Endothelial cell of umbilical vein (primary cell): ENCODE measurements at regions not wholly inside any gene's neighbourhood (a gene's known extent, or its start where the extent isn't known, plus 50 kb on each side); places are given as distances from the start of the nearest gene placed in this dataset.

Source experiments
- BruUV-seq: library from RNA; stranded (reverse); fragments of 400-500 nt; replicated peaks from 2 replicates; lab custom pipeline; 2021; lab: Mats Ljungman, UMichigan
- CTCF ChIA-PET: fragments of 300-600, 350-600 bp; sonication (Branson Sonifier 250); formaldehyde crosslinking; loops from one replicate; lab custom pipeline; 2021; ENCODE audit warnings: antibody characterized with exemption, inconsistent platforms; lab: Charles Lee
- POLR2A ChIA-PET: fragments of 300-600, 350-600 bp; sonication (Branson Sonifier 250); formaldehyde crosslinking; loops from one replicate; lab custom pipeline; 2021; ENCODE audit warnings: antibody characterized with exemption, inconsistent platforms; lab: Charles Lee
- DNase-seq: peaks from one replicate; pipeline ENCODE4 v3.0.0-alpha.2; 2011; ENCODE audit warnings: low read depth, low spot score
- FAIRE-seq: peaks from 2 replicates; lab custom pipeline; 2011; peaks lifted over from hg19 to GRCh38; lab: Jason Lieb, UNC
- H2AFZ ChIP-seq: 2 replicates; pipeline ENCODE4 v1.6.0; 2012; ENCODE audit warnings: low read depth, low read length, control low read depth, inconsistent platforms
- H3K27ac ChIP-seq: 2 replicates; pipeline ENCODE4 v1.5.1; 2011; ENCODE audit warnings: low read depth, mild to moderate bottlenecking, control low read depth, low read length, moderate library complexity; ENCODE audit not compliant: insufficient read depth
- H3K27me3 ChIP-seq, 2 experiments: 2 replicates each; pipeline versions ENCODE4 v1.6.0 to v1.6.1; 2011; ENCODE audit warnings: low read length in 2 of 2, mixed read lengths in 1 of 2; ENCODE audit not compliant: control insufficient read depth in 2 of 2, insufficient read depth in 2 of 2
- H3K36me3 ChIP-seq, 2 experiments: 2 replicates in 1 of 2; 3 replicates in 1 of 2; pipeline ENCODE4 v1.5.1; 2011; ENCODE audit warnings: low read length in 2 of 2, mild to moderate bottlenecking in 1 of 2, moderate library complexity in 1 of 2; ENCODE audit not compliant: control insufficient read depth in 2 of 2, insufficient read depth in 2 of 2; ENCODE audit errors: extremely low read depth in 1 of 2
- H3K4me1 ChIP-seq: 3 replicates; pipeline ENCODE4 v1.5.1; 2011; ENCODE audit warnings: mild to moderate bottlenecking, low read length; ENCODE audit not compliant: control insufficient read depth, insufficient read depth; ENCODE audit errors: extremely low read depth
- H3K4me2 ChIP-seq: 2 replicates; pipeline ENCODE4 v1.6.1; 2011; ENCODE audit warnings: low read length, control low read depth, mixed read lengths; ENCODE audit not compliant: insufficient read depth
- H3K4me3 ChIP-seq, 3 experiments: fragments of 200-600 bp in 1 of 3; sonication (generic), shearing (Covaris generic) in 1 of 3; replicated peaks in 1 of 3; 2 replicates each; pipeline ENCODE4 v1.5.1; 2011 to 2016; ENCODE audit warnings: control low read depth in 3 of 3, low read length in 3 of 3, mild to moderate bottlenecking in 2 of 3, inconsistent platforms in 1 of 3, low read depth in 1 of 3, moderate library complexity in 1 of 3; ENCODE audit not compliant: insufficient read depth in 1 of 3
- H3K79me2 ChIP-seq: 2 replicates; pipeline ENCODE4 v1.6.0; 2012; ENCODE audit warnings: low read length, inconsistent platforms; ENCODE audit not compliant: control insufficient read depth, insufficient read depth
- H3K9ac ChIP-seq: replicated peaks from 2 replicates; pipeline ENCODE3; 2011; ENCODE audit warnings: low read length, control low read depth; ENCODE audit not compliant: insufficient read depth; ENCODE audit errors: extremely low read depth
- H3K9me1 ChIP-seq: replicated peaks from 3 replicates; pipeline ENCODE4 v1.6.0; 2011; ENCODE audit warnings: mild to moderate bottlenecking, low read length; ENCODE audit not compliant: control insufficient read depth, insufficient read depth; ENCODE audit errors: extremely low read depth
- H3K9me3 ChIP-seq: replicated peaks from 2 replicates; pipeline ENCODE4 v1.5.1; 2012; ENCODE audit warnings: low read length, inconsistent platforms; ENCODE audit not compliant: control insufficient read depth, insufficient read depth
- H4K20me1 ChIP-seq: replicated peaks from 2 replicates; pipeline ENCODE3; 2011; ENCODE audit warnings: mild to moderate bottlenecking, low read length; ENCODE audit not compliant: control insufficient read depth, insufficient read depth; ENCODE audit errors: extremely low read depth
- CTCF ChIP-seq, 2 donors: IDR thresholded peaks; 1 replicate in 1 of 2; 2 replicates in 1 of 2; pipeline ENCODE4 v1.5.1; 2011; ENCODE audit warnings: low read length in 2 of 2, mild to moderate bottlenecking in 2 of 2, moderate library complexity in 2 of 2, control low read depth in 1 of 2, inconsistent platforms in 1 of 2, low read depth in 1 of 2; ENCODE audit not compliant: insufficient read depth in 1 of 2; ENCODE audit errors: extremely low read depth in 1 of 2
- EZH2 ChIP-seq: IDR thresholded peaks from 2 replicates; pipeline ENCODE4 v1.6.1; 2012; ENCODE audit warnings: borderline replicate concordance, low read depth, mild to moderate bottlenecking, moderate library complexity, low read length, inconsistent platforms; ENCODE audit not compliant: severe bottlenecking
- FOS ChIP-seq: IDR thresholded peaks from 2 replicates; pipeline ENCODE4 v1.6.1; 2011; ENCODE audit warnings: mild to moderate bottlenecking, low read length, moderate library complexity, borderline replicate concordance; ENCODE audit not compliant: insufficient read depth
- GATA2 ChIP-seq: IDR thresholded peaks from 2 replicates; pipeline ENCODE4 v1.7.0; 2011; ENCODE audit warnings: low read depth, mild to moderate bottlenecking, moderate library complexity, mixed read lengths, low read length; ENCODE audit not compliant: insufficient read length, insufficient read depth
- JUN ChIP-seq: IDR thresholded peaks from 2 replicates; pipeline ENCODE4 v1.6.1; 2011; ENCODE audit warnings: borderline replicate concordance, low read depth; ENCODE audit not compliant: insufficient read length, insufficient read depth
- MYC ChIP-seq: IDR thresholded peaks from one replicate; pipeline ENCODE4 v1.6.1; 2011; ENCODE audit warnings: mild to moderate bottlenecking, low read depth, low read length
- POLR2A ChIP-seq: IDR thresholded peaks from 2 replicates; pipeline ENCODE4 v1.6.1; 2012; ENCODE audit warnings: low read depth, mild to moderate bottlenecking, control low read depth, low read length
- POLR2AphosphoS5 ChIP-seq: IDR thresholded peaks from 2 replicates; pipeline ENCODE4 v1.6.1; 2012; ENCODE audit warnings: low read depth, mild to moderate bottlenecking, control low read depth, low read length, moderate library complexity; ENCODE audit not compliant: insufficient read depth
- dilution Hi-C: fragments of 300-500 bp; cut with MboI; formaldehyde crosslinking; loops from one replicate; pipeline ENCODE4 v1.15.0; 2019; ENCODE audit warnings: low sequenced_read_pairs; ENCODE audit not compliant: extremely low pct_ligation_motif_present
- intact Hi-C: fragments of 100-400 bp; cut with micrococcal nuclease; formaldehyde crosslinking; loops from one replicate; pipeline ENCODE4 v1.10.0; 2022
- TF ChIP-seq, protein P1 (sequence below): IDR thresholded peaks from 2 replicates; pipeline ENCODE4 v1.6.1; 2011; ENCODE audit not compliant: insufficient read depth, insufficient read length

DNA sequence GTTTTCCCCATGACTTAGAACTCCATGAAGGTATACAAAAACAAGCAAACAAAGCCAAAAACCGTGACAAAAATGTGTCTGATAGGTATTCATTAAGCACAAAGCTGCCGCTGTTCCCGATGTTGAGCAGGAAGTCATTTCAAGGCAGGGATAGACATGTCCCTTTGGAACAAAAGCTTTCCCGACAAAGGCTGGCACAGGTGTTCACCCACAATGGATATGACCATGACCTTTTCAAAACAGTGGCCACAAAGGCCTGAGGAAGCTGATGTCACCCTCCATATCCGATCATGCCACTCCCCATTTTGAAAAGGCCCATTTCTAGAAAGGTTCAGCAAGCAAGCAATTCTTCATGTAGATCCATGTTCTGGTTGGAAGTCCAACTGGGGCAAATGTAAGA lies 279.1 kb downstream of the BTG1 start:
- Histone ChIP-seq H3K36me3 (no peaks in the 10 kb centered on the region), H3K27ac (no peak overlapping the region), H3K9me3 (no peaks in the 10 kb centered on the region), H3K9me1 (no peaks in the 10 kb centered on the region), H3K4me3 (no peak overlapping the region), H2AFZ (no peak overlapping the region), H3K27me3 (no peaks in the 10 kb centered on the region), H3K9ac (no peak overlapping the region), H3K4me1 (no peaks in the 10 kb centered on the region), H3K79me2 (no peaks in the 10 kb centered on the region), H4K20me1 (no peaks in the 10 kb centered on the region), H3K4me2 (no peak overlapping the region)
- intact Hi-C loops = no loop called here
- no TSS peak for BruUV-seq
- TF ChIP-seq CTCF (IDR thresholded peaks at IDR 0.05; ENCODE audit: extremely low read depth in 1 of 2, insufficient read depth in 1 of 2, low read depth in 1 of 2, low read length in 2 of 2) (no peak), FOS (no peak), GATA2 (no peak), JUN (no peak), POLR2A (no peak), POLR2AphosphoS5 (no peak), MYC (no peak), EZH2 (no peak)
- TF ChIP-seq, protein P1, sequence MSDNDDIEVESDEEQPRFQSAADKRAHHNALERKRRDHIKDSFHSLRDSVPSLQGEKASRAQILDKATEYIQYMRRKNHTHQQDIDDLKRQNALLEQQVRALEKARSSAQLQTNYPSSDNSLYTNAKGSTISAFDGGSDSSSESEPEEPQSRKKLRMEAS = no peak
- no peak for DNase-seq
- FAIRE-seq = no peak
- dilution Hi-C loops = no loop called here
- POLR2A ChIA-PET = no interaction called here
- CTCF ChIA-PET = interaction anchor here (1.0 to 1.1 kb wide), 2 partner anchors 8 to 17 kb away, joined by 3 read pairs; no protein-coding TSS in a partner anchor
